Trophoblast cell (in vitro differentiated cells and primary cell): ENCODE measurements at regions not wholly inside any gene's neighbourhood (a gene's known extent, or its start where the extent isn't known, plus 50 kb on each side); places are given as distances from the start of the nearest gene placed in this dataset.

ENCODE experiments used
- DNase-seq, 2 donors: peaks; one replicate each; pipeline ENCODE4 v3.0.0-alpha.2; 2016
- H2AFZ ChIP-seq: 2 replicates; pipeline ENCODE4 v1.6.1; 2013; ENCODE audit warnings: low read length, moderate library complexity, mild to moderate bottlenecking; ENCODE audit not compliant: insufficient read depth, poor library complexity
- H2AK5ac ChIP-seq: 2 replicates; pipeline ENCODE4 v1.6.1; 2013; ENCODE audit warnings: mild to moderate bottlenecking, low read length
- H2BK120ac ChIP-seq: 2 replicates; pipeline ENCODE4 v1.6.1; 2013; ENCODE audit warnings: low read length, mild to moderate bottlenecking, moderate library complexity; ENCODE audit not compliant: insufficient read depth, poor library complexity
- H2BK12ac ChIP-seq: 2 replicates; pipeline ENCODE4 v1.6.1; 2013; ENCODE audit warnings: mild to moderate bottlenecking, low read length, moderate library complexity
- H2BK5ac ChIP-seq: 2 replicates; pipeline ENCODE4 v1.6.1; 2013; ENCODE audit warnings: low read length, low read depth, moderate library complexity, mild to moderate bottlenecking; ENCODE audit not compliant: poor library complexity
- H3K14ac ChIP-seq: 2 replicates; pipeline ENCODE4 v1.6.1; 2013; ENCODE audit warnings: mild to moderate bottlenecking, low read length
- H3K18ac ChIP-seq: 2 replicates; pipeline ENCODE4 v1.6.1; 2013; ENCODE audit warnings: mild to moderate bottlenecking, low read length
- H3K23ac ChIP-seq: 2 replicates; pipeline ENCODE4 v1.6.1; 2013; ENCODE audit warnings: low read length
- H3K27ac ChIP-seq: 2 replicates; pipeline ENCODE4 v1.5.1; 2013; ENCODE audit warnings: low read depth, mild to moderate bottlenecking, inconsistent platforms, low read length, moderate library complexity
- H3K27me3 ChIP-seq: 2 replicates; pipeline ENCODE4 v1.6.1; 2013; ENCODE audit warnings: inconsistent platforms, mild to moderate bottlenecking, low read length, moderate library complexity; ENCODE audit not compliant: insufficient read depth
- H3K36me3 ChIP-seq, 2 experiments: 1 replicate in 1 of 2; 2 replicates in 1 of 2; pipeline ENCODE4 v1.6.1; 2013; ENCODE audit warnings: low read length in 2 of 2, mild to moderate bottlenecking in 2 of 2, moderate library complexity in 1 of 2; ENCODE audit not compliant: insufficient read depth in 2 of 2, control insufficient read depth in 1 of 2
- H3K4ac ChIP-seq: 2 replicates; pipeline ENCODE4 v1.6.1; 2013; ENCODE audit warnings: low read depth, mild to moderate bottlenecking, low read length, moderate library complexity
- H3K4me1 ChIP-seq, 2 experiments: 1 replicate in 1 of 2; 2 replicates in 1 of 2; pipeline ENCODE4 v1.6.1; 2013; ENCODE audit warnings: low read length in 2 of 2, mild to moderate bottlenecking in 2 of 2, moderate library complexity in 1 of 2; ENCODE audit not compliant: insufficient read depth in 2 of 2, control insufficient read depth in 1 of 2
- H3K4me2 ChIP-seq: 2 replicates; pipeline ENCODE4 v1.6.1; 2013; ENCODE audit warnings: inconsistent platforms, mild to moderate bottlenecking, low read length, moderate library complexity
- H3K4me3 ChIP-seq: 2 replicates; pipeline ENCODE4 v1.5.1; 2013; ENCODE audit warnings: mild to moderate bottlenecking, low read depth, low read length, inconsistent platforms
- H3K79me1 ChIP-seq: one replicate; pipeline ENCODE4 v1.6.1; 2013; ENCODE audit warnings: low read length
- H3K79me2 ChIP-seq: 2 replicates; pipeline ENCODE4 v1.6.1; 2013; ENCODE audit warnings: low read length, mild to moderate bottlenecking; ENCODE audit not compliant: control insufficient read depth, insufficient read depth, poor library complexity
- H3K9ac ChIP-seq: 2 replicates; pipeline ENCODE4 v1.6.1; 2013; ENCODE audit warnings: mild to moderate bottlenecking, low read length
- H3K9me3 ChIP-seq: 2 replicates; pipeline ENCODE4 v1.6.1; 2013; ENCODE audit warnings: low read depth, mild to moderate bottlenecking, control low read depth, inconsistent platforms, low read length; ENCODE audit not compliant: insufficient read depth
- H4K12ac ChIP-seq: 2 replicates; pipeline ENCODE4 v1.6.1; 2013; ENCODE audit warnings: low read depth, mild to moderate bottlenecking, low read length, moderate library complexity
- H4K8ac ChIP-seq: 2 replicates; pipeline ENCODE4 v1.6.1; 2013; ENCODE audit warnings: low read depth, mild to moderate bottlenecking, low read length, moderate library complexity
- H4K91ac ChIP-seq: one replicate; pipeline ENCODE4 v1.6.1; 2013; ENCODE audit warnings: low read depth, mild to moderate bottlenecking, low read length, moderate library complexity
- WGBS: extraction: QIAGEN DNeasy Blood & Tissue Kit; methylation state at CpG from one replicate; pipeline ENCODE4 v1.1.7; 2013; ENCODE audit warnings: missing lambda C conversion rate; ENCODE audit not compliant: insufficient read length, insufficient coverage; ENCODE audit errors: extremely low coverage; 5-methylcytosine and 5-hydroxymethylcytosine counted together

GRCh38 chr10:50936335-50936734 is 50.9 kb upstream of the A1CF start:
- no peak overlapping the region for H3K4me3 ChIP-seq
- H3K79me2 ChIP-seq, result no peaks in the 10 kb centered on the region
- H4K8ac ChIP-seq, result no peak overlapping the region
- H3K9me3 ChIP-seq, result no peaks in the 10 kb centered on the region
- H3K79me1 ChIP-seq, result no peaks in the 10 kb centered on the region
- no peak overlapping the region for H2AFZ ChIP-seq
- no peak overlapping the region for H3K4ac ChIP-seq
- no peak overlapping the region for H2BK12ac ChIP-seq
- no peak for DNase-seq
- H2AK5ac ChIP-seq, result no peak overlapping the region
- H3K14ac ChIP-seq, result no peak overlapping the region
- H3K27ac ChIP-seq, result no peak overlapping the region
- H4K12ac ChIP-seq, result no peak overlapping the region
- no peak overlapping the region for H2BK5ac ChIP-seq
- no peak overlapping the region for H3K9ac ChIP-seq
- no peak overlapping the region for H3K18ac ChIP-seq
- H3K27me3 ChIP-seq, result no peaks in the 10 kb centered on the region
- no peaks in the 10 kb centered on the region for H3K4me1 ChIP-seq
- no peaks in the 10 kb centered on the region for H3K36me3 ChIP-seq
- H3K4me2 ChIP-seq, result no peak overlapping the region
- H4K91ac ChIP-seq, result no peak overlapping the region
- no peak overlapping the region for H2BK120ac ChIP-seq
- H3K23ac ChIP-seq, result no peak overlapping the region

- Histone ChIP-seq H3K14ac (no peak overlapping the region), H4K12ac (no peak overlapping the region), H3K4me1 (no peaks in the 10 kb centered on the region), H3K18ac (no peak overlapping the region), H3K9ac (no peak overlapping the region), H3K4ac (no peak overlapping the region), H3K79me1 (no peaks in the 10 kb centered on the region), H2BK12ac (no peak overlapping the region), H3K9me3 (no peaks in the 10 kb centered on the region), H3K27ac (no peak overlapping the region), H2BK5ac (no peak overlapping the region), H3K79me2 (no peaks in the 10 kb centered on the region), H3K23ac (no peak overlapping the region), H4K91ac (no peak overlapping the region), H3K36me3 (no peaks in the 10 kb centered on the region), H2AFZ (no peak overlapping the region), H3K27me3 (no peaks in the 10 kb centered on the region), H2AK5ac (no peak overlapping the region), H2BK120ac (no peak overlapping the region), H4K8ac (no peak overlapping the region), H3K4me3 (no peak overlapping the region), H3K4me2 (no peak overlapping the region)
- peak in 1 of 2 donors; percentile 35 for DNase-seq
- no CpG with 5 or more reads among the region's 4 CpGs for WGBS
These were observed 51.9 kb upstream of the A1CF start for GRCh38 chr10:50937230-50937907.

GRCh38 chr10:50941629-50942028 is 56.2 kb upstream of the A1CF start:
- no CpG with 5 or more reads among the region's 3 CpGs for WGBS
- no peak overlapping the region for H3K4me3 ChIP-seq
- H3K79me2 ChIP-seq, result no peaks in the 10 kb centered on the region
- H3K27ac ChIP-seq, result no peak overlapping the region
- H2BK120ac ChIP-seq, result no peak overlapping the region
- H3K27me3 ChIP-seq, result no peaks in the 10 kb centered on the region
- DNase-seq, result no peak
- H3K23ac ChIP-seq, result no peak overlapping the region
- H2BK5ac ChIP-seq, result no peak overlapping the region
- H3K9me3 ChIP-seq, result no peaks in the 10 kb centered on the region
- H2AFZ ChIP-seq, result no peak overlapping the region
- H4K91ac ChIP-seq, result no peak overlapping the region
- no peaks in the 10 kb centered on the region for H3K4me1 ChIP-seq
- H3K18ac ChIP-seq, result no peak overlapping the region
- H4K12ac ChIP-seq, result no peak overlapping the region
- no peak overlapping the region for H3K4ac ChIP-seq
- no peak overlapping the region for H4K8ac ChIP-seq
- no peak overlapping the region for H2BK12ac ChIP-seq
- H3K79me1 ChIP-seq, result no peaks in the 10 kb centered on the region
- no peak overlapping the region for H3K14ac ChIP-seq
- no peak overlapping the region for H3K9ac ChIP-seq
- H2AK5ac ChIP-seq, result no peak overlapping the region
- no peaks in the 10 kb centered on the region for H3K36me3 ChIP-seq
- no peak overlapping the region for H3K4me2 ChIP-seq

GRCh38 chr10:50946991-50947781 is 61.8 kb upstream of the A1CF start:
- Histone ChIP-seq H3K27me3 (no peaks in the 10 kb centered on the region), H3K4ac (no peak overlapping the region), H3K79me2 (no peaks in the 10 kb centered on the region), H3K79me1 (no peaks in the 10 kb centered on the region), H3K4me3 (no peak overlapping the region), H3K23ac (no peak overlapping the region), H3K27ac (no peak overlapping the region), H4K8ac (no peak overlapping the region), H3K4me2 (no peak overlapping the region), H3K4me1 (no peaks in the 10 kb centered on the region), H3K9me3 (no peaks in the 10 kb centered on the region), H4K91ac (no peak overlapping the region), H3K14ac (no peak overlapping the region), H2BK5ac (no peak overlapping the region), H2AK5ac (no peak overlapping the region), H2BK120ac (no peak overlapping the region), H3K9ac (no peak overlapping the region), H2BK12ac (no peak overlapping the region), H4K12ac (no peak overlapping the region), H3K18ac (no peak overlapping the region), H2AFZ (no peak overlapping the region), H3K36me3 (no peaks in the 10 kb centered on the region)
- WGBS, result no CpG with 5 or more reads among the region's 6 CpGs
- DNase-seq, result no peak
